GM12873 (cell line): ENCODE measurements at regions not wholly inside any gene's neighbourhood (a gene's known extent, or its start where the extent isn't known, plus 50 kb on each side); places are given as distances from the start of the nearest gene placed in this dataset.

Experiments
- TF ChIP-seq, protein P1 (sequence below): IDR thresholded peaks from 2 replicates; pipeline ENCODE4 v1.5.1; 2012; ENCODE audit warnings: low read depth, mild to moderate bottlenecking, moderate library complexity, low read length, control low read depth; ENCODE audit not compliant: insufficient read depth; ENCODE audit errors: missing control alignments

GRCh38 chr3:177405191-177405672 is 207.9 kb upstream of the TBL1XR1 start:
- TF ChIP-seq, protein P1, sequence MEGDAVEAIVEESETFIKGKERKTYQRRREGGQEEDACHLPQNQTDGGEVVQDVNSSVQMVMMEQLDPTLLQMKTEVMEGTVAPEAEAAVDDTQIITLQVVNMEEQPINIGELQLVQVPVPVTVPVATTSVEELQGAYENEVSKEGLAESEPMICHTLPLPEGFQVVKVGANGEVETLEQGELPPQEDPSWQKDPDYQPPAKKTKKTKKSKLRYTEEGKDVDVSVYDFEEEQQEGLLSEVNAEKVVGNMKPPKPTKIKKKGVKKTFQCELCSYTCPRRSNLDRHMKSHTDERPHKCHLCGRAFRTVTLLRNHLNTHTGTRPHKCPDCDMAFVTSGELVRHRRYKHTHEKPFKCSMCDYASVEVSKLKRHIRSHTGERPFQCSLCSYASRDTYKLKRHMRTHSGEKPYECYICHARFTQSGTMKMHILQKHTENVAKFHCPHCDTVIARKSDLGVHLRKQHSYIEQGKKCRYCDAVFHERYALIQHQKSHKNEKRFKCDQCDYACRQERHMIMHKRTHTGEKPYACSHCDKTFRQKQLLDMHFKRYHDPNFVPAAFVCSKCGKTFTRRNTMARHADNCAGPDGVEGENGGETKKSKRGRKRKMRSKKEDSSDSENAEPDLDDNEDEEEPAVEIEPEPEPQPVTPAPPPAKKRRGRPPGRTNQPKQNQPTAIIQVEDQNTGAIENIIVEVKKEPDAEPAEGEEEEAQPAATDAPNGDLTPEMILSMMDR: no peak

DNA sequence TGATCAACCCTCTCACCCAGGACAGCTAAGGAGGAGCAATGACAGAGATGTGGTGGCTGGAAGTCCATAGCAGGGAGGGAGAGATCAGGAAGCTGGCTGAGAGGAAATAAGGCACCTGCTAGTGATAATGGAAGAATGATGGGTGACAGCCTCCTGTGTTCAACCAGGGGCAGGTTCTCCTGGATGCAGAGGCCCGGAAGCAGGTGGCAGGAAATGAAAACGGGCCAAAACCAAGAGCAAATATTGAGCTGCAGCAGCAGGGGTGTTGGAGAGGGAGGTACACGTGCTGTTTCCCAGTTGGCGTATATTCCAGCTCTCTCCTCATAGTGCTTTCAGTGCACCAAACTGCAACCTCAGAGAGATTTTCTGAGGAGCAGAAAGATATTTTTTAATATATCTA is 213.4 kb upstream of the TBL1XR1 start:
- TF ChIP-seq, protein P1: no peak

DNA sequence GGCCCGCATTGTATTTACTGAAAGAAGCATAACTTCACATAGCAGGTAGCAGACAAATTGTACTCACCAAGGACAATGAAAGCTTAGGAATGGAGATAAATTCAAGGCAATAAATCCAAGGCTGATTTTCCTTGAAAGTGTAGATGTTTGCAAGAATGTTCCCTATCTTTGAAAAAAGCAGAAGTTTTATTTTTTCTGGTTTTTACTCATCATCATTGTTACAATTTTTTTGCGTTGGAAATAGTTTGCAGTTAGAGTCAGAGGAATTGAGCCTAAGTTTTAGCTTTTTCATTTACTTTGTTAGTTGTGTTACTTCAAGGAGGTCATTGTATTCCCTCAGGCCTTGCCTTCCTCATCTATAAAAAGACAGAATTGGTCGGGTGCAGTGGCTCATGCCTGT is 213.9 kb upstream of the TBL1XR1 start:
- TF ChIP-seq, protein P1: no peak

GRCh38 chr3:177414093-177414492 is 216.8 kb upstream of the TBL1XR1 start:
- TF ChIP-seq, protein P1: no peak

DNA sequence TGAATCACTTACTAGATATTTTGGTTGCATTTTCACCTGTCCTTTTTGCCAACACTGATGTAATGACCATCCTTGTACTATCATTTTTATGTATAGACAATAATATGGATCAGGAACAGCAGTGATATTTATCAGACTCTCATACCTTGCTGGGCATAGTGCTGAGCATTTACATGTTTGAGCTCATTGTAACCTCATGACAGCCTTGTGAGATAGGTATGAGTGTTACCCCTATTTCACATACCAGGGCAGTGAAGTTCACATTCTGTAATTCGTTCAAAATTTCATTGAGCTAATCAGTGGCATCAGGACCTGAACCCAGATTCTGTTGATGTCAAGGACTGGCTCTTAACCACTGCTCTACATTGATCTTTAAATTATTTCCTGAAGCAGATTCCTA is 221.5 kb upstream of the TBL1XR1 start:
- TF ChIP-seq, protein P1: no peak

GRCh38 chr3:177419904-177420601 is 222.8 kb upstream of the TBL1XR1 start:
- TF ChIP-seq, protein P1: no peak

- TF ChIP-seq, protein P1: no peak
Measured at GRCh38 chr3:177420651-177421480, 223.6 kb upstream of the TBL1XR1 start.
